Stimulated activated CD4-positive, alpha-beta T cell treated with anti-CD3 and anti-CD28 coated beads, Interleukin-4, amount 100 ng/mL, for 1 hour (primary cell): ENCODE measurements at regions not wholly inside any gene's neighbourhood (a gene's known extent, or its start where the extent isn't known, plus 50 kb on each side); places are given as distances from the start of the nearest gene placed in this dataset.
"Not testable (repeated sequence)": the region's sequence is repeated elsewhere in the genome, so short reads cannot be mapped to it uniquely, and the experiment has no call there.

Source experiments
- DNase-seq: peaks from one replicate; pipeline ENCODE4 v3.0.0-alpha.2; 2020

- DNase-seq: peak; percentile 20
Observed at GRCh38 chr3:153221748-153222162, 59.7 kb downstream of the RAP2B start.

- not testable (repeated sequence) for DNase-seq
Observed at GRCh38 chr3:153226877-153227276, 64.9 kb downstream of the RAP2B start.

- not testable (repeated sequence) for DNase-seq
Observed at GRCh38 chr3:153230427-153230826, 68.4 kb downstream of the RAP2B start.

GRCh38 chr3:153231245-153231644 lies 69.2 kb downstream of the RAP2B start:
- DNase-seq: not testable (repeated sequence)

- DNase-seq: not testable (repeated sequence)
Observed at GRCh38 chr3:153232050-153232752, 70.2 kb downstream of the RAP2B start.

- DNase-seq: no peak
Observed at GRCh38 chr3:153232851-153233271, 70.8 kb downstream of the RAP2B start.

- no peak for DNase-seq
Observed at GRCh38 chr3:153233986-153234385, 72.0 kb downstream of the RAP2B start.

GRCh38 chr3:153242896-153243295 lies 80.9 kb downstream of the RAP2B start:
- DNase-seq: no peak

- no peak for DNase-seq
Observed at GRCh38 chr3:153244961-153245360, 82.9 kb downstream of the RAP2B start.

GRCh38 chr3:153245661-153246060 lies 83.6 kb downstream of the RAP2B start:
- no peak for DNase-seq

- DNase-seq: no peak
Observed at GRCh38 chr3:153246331-153246730, 84.3 kb downstream of the RAP2B start.

- DNase-seq: no peak
Observed at GRCh38 chr3:153246806-153247205, 84.8 kb downstream of the RAP2B start.

- DNase-seq: no peak
Observed at GRCh38 chr3:153247331-153248330, 85.6 kb downstream of the RAP2B start.

GRCh38 chr3:153248835-153249234 lies 86.8 kb downstream of the RAP2B start:
- DNase-seq: not testable (repeated sequence)

- DNase-seq: no peak
Observed at GRCh38 chr3:153249906-153250305, 87.9 kb downstream of the RAP2B start.

- no peak for DNase-seq
Observed at GRCh38 chr3:153250446-153250845, 88.4 kb downstream of the RAP2B start.

- DNase-seq: no peak
Observed at GRCh38 chr3:153252963-153253362, 90.9 kb downstream of the RAP2B start.

GRCh38 chr3:153254361-153254760 lies 92.3 kb downstream of the RAP2B start:
- no peak for DNase-seq

- no peak for DNase-seq
Observed at GRCh38 chr3:153257673-153258351, 95.8 kb downstream of the RAP2B start.

GRCh38 chr3:153259956-153260355 lies 97.9 kb downstream of the RAP2B start:
- DNase-seq: no peak

GRCh38 chr3:153260681-153261080 lies 98.7 kb downstream of the RAP2B start:
- no peak for DNase-seq

GRCh38 chr3:153266619-153267018 lies 104.6 kb downstream of the RAP2B start:
- DNase-seq: no peak
